HG02884 (cell line): ENCODE measurements at regions not wholly inside any gene's neighbourhood (a gene's known extent, or its start where the extent isn't known, plus 50 kb on each side); places are given as distances from the start of the nearest gene placed in this dataset.
A peak's percentile ranks its signal among the peaks of the same experiment; 100 is the strongest.

Experiments
- ATAC-seq: cut with Tn5 transposase; IDR thresholded peaks from one replicate; pipeline ENCODE4 v1.9.1; 2021; ENCODE audit warnings: mild to moderate bottlenecking, moderate library complexity; ENCODE audit not compliant: unreplicated experiment

GRCh38 chr13:62092536-62092935 is 676.9 kb upstream of the PCDH20 start:
- ATAC-seq, result no peak

GRCh38 chr13:62088165-62088564 is 672.5 kb upstream of the PCDH20 start:
- ATAC-seq, result no peak

GRCh38 chr13:62087124-62087523 is 671.5 kb upstream of the PCDH20 start:
- no peak for ATAC-seq

- no peak for ATAC-seq
Measured at GRCh38 chr13:62085337-62086229, 669.9 kb upstream of the PCDH20 start.

- no peak for ATAC-seq
Measured at GRCh38 chr13:62084728-62085127, 669.1 kb upstream of the PCDH20 start.

- no peak for ATAC-seq
Measured at GRCh38 chr13:62067821-62068220, 652.2 kb upstream of the PCDH20 start.

GRCh38 chr13:62065016-62065415 is 649.4 kb upstream of the PCDH20 start:
- no peak for ATAC-seq

GRCh38 chr13:62061751-62062150 is 646.1 kb upstream of the PCDH20 start:
- no peak for ATAC-seq

GRCh38 chr13:62060570-62060969 is 644.9 kb upstream of the PCDH20 start:
- ATAC-seq, result no peak

- no peak for ATAC-seq
Measured at GRCh38 chr13:62057286-62057685, 641.6 kb upstream of the PCDH20 start.

- no peak for ATAC-seq
Measured at GRCh38 chr13:62049992-62050391, 634.3 kb upstream of the PCDH20 start.

GRCh38 chr13:62046512-62046911 is 630.9 kb upstream of the PCDH20 start:
- ATAC-seq, result no peak

- ATAC-seq, result no peak
Measured at GRCh38 chr13:62043600-62043999, 628.0 kb upstream of the PCDH20 start.

GRCh38 chr13:62040806-62041205 is 625.2 kb upstream of the PCDH20 start:
- ATAC-seq, result no peak

- no peak for ATAC-seq
Measured at GRCh38 chr13:62040078-62040477, 624.4 kb upstream of the PCDH20 start.

GRCh38 chr13:62038214-62038613 is 622.6 kb upstream of the PCDH20 start:
- peak; percentile 68 for ATAC-seq

- no peak for ATAC-seq
Measured at GRCh38 chr13:62035981-62036380, 620.3 kb upstream of the PCDH20 start.

- ATAC-seq, result no peak
Measured at GRCh38 chr13:62033934-62034333, 618.3 kb upstream of the PCDH20 start.

GRCh38 chr13:62022369-62022768 is 606.7 kb upstream of the PCDH20 start:
- ATAC-seq, result no peak

- ATAC-seq, result no peak
Measured at GRCh38 chr13:62019858-62020257, 604.2 kb upstream of the PCDH20 start.

GRCh38 chr13:62014299-62014698 is 598.6 kb upstream of the PCDH20 start:
- no peak for ATAC-seq

GRCh38 chr13:62003452-62003851 is 587.8 kb upstream of the PCDH20 start:
- ATAC-seq, result no peak

- no peak for ATAC-seq
Measured at GRCh38 chr13:61994174-61994573, 578.5 kb upstream of the PCDH20 start.
